HG03159 (cell line): ENCODE measurements at regions not wholly inside any gene's neighbourhood (a gene's known extent, or its start where the extent isn't known, plus 50 kb on each side); places are given as distances from the start of the nearest gene placed in this dataset.
"Not testable (repeated sequence)": the region's sequence is repeated elsewhere in the genome, so short reads cannot be mapped to it uniquely, and the experiment has no call there.

Source experiments
- ATAC-seq: cut with Tn5 transposase; IDR thresholded peaks from one replicate; pipeline ENCODE4 v1.9.1; 2021; ENCODE audit warnings: mild to moderate bottlenecking, moderate library complexity; ENCODE audit not compliant: unreplicated experiment

DNA sequence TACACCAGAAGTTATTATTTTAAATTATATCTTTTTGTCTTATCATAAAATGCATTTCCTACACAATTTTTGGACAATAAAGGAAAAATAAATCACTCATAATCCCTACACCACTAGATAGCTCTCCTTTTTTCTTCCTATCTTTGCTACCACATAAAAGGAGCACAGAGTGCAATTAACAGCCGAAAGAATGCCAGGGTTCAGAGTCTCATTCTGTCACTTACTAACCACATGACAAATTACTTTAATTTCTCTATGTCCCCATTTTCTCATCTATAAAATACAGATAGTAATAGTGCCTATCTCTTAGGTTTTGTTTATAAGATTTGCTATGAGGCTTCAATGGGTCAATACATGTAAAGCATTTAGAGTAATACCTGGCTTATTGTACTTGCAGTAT is 158.7 kb upstream of the GRIN3A start:
- no peak for ATAC-seq

GRCh38 chr9:101893661-101894646 is 155.5 kb upstream of the GRIN3A start:
- no peak for ATAC-seq

GRCh38 chr9:101881508-101881907 is 143.1 kb upstream of the GRIN3A start:
- no peak for ATAC-seq

DNA sequence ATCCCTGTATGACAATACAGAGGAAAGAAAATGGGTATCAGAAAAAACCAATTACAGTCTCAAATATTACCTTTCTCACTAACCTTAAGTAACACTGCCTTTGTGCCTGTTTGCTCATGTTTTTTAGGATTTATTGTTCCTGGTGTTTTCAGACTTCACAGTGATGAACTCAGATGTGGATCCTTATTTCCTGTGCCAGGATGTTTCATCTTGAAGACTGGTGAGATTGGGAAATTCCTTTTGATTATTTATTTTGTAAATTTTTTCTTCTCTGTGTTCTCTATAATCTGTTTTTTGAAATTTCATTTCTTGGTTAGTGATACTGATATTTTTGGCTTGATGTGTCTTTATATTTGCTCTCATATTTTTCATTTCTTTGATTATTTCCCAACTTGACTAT is 142.4 kb upstream of the GRIN3A start:
- ATAC-seq = no peak

GRCh38 chr9:101878734-101879133 is 140.3 kb upstream of the GRIN3A start:
- ATAC-seq = no peak

- no peak for ATAC-seq
Observed at GRCh38 chr9:101877439-101877838, 139.0 kb upstream of the GRIN3A start.

DNA sequence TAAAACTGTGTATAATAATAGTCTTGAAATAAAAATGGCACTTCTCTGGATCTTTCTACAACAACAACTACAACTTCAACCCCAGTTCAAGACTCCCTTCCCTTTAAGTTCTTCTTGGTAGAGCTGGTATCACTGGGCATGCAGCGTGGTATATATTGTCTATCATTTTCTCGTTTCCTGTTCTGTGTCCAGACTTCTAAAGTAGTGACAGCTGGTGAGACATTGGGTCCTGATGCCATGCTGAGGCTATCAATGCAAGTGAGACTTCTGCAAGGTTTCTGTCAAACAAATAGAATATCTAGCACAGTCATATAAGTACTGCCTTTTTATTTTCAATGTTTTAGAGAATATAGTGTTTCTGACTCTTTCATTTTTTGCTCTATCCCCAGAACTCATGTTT is 123.0 kb upstream of the GRIN3A start:
- no peak for ATAC-seq

- ATAC-seq = no peak
Observed at GRCh38 chr9:101860920-101861319, 122.5 kb upstream of the GRIN3A start.

DNA sequence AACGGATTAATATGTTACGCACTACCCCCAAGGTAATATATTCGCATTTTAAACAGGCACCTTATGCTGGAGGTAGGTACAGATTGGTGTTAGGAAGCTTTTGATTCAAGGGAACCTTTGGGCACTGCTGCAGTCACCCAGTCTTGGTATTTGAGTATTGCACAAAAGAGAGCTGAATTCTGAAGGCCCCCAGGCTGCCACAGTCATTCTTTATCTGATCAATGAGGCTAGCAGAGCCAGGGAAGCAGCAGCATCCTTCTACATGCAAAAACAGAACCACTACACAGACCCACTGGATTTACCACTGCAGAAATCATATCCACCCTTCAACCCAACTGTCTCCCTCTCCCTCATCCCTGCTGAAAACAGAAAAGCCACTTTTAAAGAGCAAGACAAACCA is 121.2 kb upstream of the GRIN3A start:
- ATAC-seq = no peak

- no peak for ATAC-seq
Observed at GRCh38 chr9:101858026-101858425, 119.6 kb upstream of the GRIN3A start.

DNA sequence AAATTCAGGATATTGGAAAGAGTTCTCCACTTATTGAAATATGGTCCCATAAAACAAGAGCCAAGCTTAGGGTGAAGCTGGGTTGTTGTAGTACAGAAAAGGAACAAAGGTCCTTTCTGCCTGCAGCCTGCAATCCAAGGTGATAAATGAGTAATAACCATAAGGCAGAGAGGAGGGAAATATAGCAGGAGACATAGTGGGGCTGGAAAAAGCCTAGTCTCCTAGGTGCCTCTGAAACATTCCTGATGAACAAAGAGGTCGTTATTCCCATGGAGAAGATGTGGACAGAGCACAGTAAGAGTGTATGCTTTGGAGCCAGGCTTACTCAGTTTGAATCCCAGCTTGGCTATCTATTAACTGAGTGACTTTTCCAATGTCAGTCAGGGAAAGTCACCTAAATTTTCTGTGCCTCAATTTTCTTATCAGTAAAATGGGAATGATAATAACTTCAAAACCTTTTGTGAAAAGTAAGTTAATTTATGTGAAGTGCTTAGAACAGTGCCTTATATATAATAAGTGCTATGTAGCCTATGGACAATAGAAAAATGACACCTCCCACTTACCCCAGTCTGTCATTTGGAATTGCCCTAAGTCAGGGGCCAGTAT is 110.8 kb upstream of the GRIN3A start:
- no peak for ATAC-seq

GRCh38 chr9:101848485-101848919 is 110.1 kb upstream of the GRIN3A start:
- no peak for ATAC-seq

DNA sequence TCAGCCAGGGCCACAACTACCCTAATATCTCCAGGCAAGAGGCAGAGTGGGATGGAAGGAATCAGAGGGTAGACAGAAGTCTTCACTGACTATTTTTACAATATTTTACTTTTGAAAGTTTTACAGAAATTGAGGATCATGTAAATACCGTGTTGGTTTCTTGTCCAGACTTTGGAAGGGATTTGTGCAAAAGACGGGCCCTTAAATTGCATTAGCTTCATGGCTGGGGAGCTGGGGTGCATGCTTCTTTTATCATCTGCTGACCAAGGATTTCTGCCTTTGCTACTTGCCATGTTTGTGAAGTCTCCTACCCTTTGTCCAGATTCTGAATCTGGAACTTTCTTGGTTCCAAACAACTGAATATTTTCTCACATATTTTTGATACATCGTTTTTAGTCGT is 107.7 kb upstream of the GRIN3A start:
- ATAC-seq = no peak

DNA sequence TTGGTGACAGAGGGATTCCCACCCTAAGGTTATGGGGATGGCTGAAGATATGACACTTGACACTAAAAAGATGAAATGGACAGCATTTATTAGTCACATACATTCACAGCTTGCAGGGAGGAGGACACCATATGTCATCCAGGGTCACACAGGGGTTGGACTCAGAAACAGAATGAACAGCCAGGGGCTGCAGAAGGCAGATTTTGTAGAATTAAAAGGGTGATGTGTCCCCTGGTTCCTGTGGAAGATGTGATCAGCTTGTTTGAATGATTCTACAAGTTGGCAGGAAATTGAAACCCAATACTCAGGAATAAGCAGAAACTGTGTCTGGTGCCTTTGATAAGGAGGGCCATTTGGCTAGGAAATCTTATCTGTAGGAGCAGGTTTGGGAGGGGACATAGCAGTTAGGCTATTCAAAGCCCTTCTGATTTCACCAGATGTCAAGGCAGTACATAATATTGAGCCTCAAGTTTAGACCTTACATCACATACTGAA is 102.3 kb upstream of the GRIN3A start:
- no peak for ATAC-seq

DNA sequence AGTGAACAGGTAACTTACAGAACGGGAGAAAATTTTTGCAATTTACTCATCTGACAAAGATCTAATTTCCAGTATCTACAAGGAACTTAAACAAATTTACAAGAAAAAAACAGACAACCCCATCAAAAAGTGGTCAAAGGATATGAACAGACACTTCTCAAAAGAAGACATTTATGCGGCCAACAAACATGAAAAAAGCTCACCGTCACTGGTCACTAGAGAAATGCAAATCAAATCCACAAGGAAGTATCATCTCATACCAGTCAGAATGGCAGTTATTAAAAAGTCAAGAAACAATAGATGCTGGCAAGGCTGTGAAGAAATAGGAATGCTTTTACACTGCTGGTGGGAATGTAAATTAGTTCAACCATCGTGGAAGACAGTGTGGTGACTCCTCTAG is 100.5 kb upstream of the GRIN3A start:
- not testable (repeated sequence) for ATAC-seq

DNA sequence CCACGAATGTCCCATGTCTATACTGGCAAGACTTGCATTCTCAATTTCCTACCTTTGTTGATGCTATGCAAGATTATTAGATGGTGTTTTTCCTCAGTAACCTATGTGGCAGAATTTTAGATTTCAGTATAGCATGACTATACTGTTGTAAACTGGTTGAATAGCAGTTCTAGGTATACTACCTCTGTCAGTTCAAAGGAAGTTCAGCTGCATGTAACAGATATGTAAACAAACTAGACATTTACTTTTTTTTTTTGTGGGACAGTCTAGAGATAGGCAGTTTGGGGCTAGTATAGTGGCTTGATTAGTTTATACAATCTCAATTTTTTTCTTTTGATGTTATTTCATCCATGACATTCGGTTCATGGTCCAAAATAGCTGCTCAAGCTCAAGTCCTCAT is 97.6 kb upstream of the GRIN3A start:
- no peak for ATAC-seq

DNA sequence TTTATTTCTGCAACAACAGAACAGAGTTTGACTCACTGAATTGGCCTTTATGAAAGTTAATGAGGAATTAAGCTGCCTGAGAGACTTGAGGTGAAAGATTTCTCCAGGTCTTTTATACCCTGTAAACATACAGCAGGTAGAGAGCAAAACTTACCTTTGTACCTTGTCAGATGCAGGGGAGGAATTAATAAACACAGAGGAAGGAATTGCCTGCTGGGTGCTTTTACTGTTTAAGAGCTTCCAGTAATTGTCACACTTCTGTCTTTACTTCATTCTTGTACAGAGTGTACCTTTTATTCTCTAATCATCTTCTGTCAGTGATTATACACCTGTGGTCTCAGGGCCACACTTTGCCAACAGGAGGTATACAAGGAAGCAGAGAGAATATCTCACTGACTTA is 94.0 kb upstream of the GRIN3A start:
- ATAC-seq = no peak

GRCh38 chr9:101821450-101821849 is 83.0 kb upstream of the GRIN3A start:
- ATAC-seq = not testable (repeated sequence)

GRCh38 chr9:101820983-101821382 is 82.5 kb upstream of the GRIN3A start:
- ATAC-seq = not testable (repeated sequence)

DNA sequence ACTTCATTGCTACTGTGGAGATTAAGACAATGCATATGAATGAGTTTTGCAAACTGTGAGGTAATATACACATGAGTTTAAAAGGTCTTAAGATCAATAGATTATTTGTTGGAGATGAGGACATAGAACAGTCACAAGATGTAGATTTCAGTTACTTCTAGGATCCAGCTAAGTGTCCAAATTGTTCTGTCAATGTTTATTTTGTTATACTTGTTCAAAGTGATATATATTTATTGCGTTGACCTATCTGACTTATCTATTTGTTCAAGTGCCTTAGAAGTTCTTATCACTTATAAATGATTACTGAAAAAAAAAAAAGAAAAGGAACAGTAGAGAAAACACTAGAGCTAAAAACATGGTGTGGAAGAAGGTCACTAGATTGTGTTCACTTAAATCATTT is 75.6 kb upstream of the GRIN3A start:
- ATAC-seq = no peak

DNA sequence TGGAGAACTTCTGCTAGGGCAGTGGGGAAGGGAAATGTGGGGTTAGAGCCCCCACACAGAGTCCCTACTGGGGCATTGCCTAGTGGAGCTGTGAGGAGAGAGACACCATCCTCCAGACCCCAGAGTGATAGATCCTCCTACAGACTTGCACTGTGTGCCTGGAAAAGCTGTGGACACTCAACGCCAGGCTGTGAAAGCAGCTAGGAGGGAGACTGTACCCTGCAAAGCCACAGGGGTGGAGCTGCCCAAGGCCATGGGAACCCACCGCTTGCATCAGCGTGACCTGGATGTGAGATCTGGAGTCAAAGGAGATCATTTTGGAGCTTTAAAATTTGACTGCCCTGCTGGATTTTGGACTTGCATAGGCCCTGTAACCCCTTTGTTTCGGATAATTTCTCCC is 69.4 kb upstream of the GRIN3A start:
- not testable (repeated sequence) for ATAC-seq

DNA sequence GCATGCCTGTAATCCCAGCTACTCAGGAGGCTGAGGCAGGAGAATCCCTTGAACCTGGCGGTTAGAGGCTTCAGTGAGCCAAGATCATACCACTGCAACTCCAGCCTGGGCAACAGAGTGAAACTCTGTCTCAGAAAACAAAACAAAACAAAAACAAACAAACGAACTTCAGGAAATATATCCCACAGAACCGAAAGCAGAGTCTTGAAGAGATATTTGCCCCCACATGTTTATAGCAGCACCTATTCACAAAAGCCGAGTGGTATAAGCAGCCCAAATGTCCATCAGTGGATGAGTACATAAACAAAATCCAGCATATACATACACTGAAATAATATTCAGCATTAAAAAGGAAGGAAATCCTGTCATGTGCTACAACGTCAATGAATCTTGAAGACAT is 57.6 kb upstream of the GRIN3A start:
- no peak for ATAC-seq
